ENCODE measurements at regions not wholly inside any gene's neighbourhood (a gene's known extent, or its start where the extent isn't known, plus 50 kb on each side); places are given as distances from the start of the nearest gene placed in this dataset.

- Histone ChIP-seq H3K27ac (ENCODE audit: low read depth, low read length, poor library complexity, severe bottlenecking) (no peak overlapping the region), H3K4me3 (ENCODE audit: low read depth, low read length, poor library complexity, severe bottlenecking) (no peak overlapping the region), H3K4me1 (ENCODE audit: insufficient read depth, low read length, poor library complexity, severe bottlenecking) (no peaks in the 10 kb centered on the region), H3K36me3 (ENCODE audit: insufficient read depth, low read length) (no peaks in the 10 kb centered on the region), H3K9me2 (ENCODE audit: insufficient read depth, low read length) (no peaks in the 10 kb centered on the region; the same call in 1 of the 2 replicates), H4K20me1 (ENCODE audit: insufficient read depth, low read length) (no peaks in the 10 kb centered on the region), H3K79me2 (ENCODE audit: insufficient read depth, low read depth, low read length) (no peaks in the 10 kb centered on the region), H3K4me2 (ENCODE audit: low read length) (no peak overlapping the region), H2AFZ (ENCODE audit: low read length) (no peak overlapping the region), H3K9me3 (ENCODE audit: low read length) (no peaks in the 10 kb centered on the region)
- ChIA-PET POLR2A (no interaction called here), CTCF (ENCODE audit: unreplicated experiment) (no interaction called here)
- BruUV-seq (replicated peaks) = no TSS peak
- intact Hi-C loops (cut with micrococcal nuclease; ENCODE audit: unreplicated experiment) = no loop called here
- no peak for TF ChIP-seq EZH2phosphoT487 (IDR thresholded peaks at IDR 0.05; ENCODE audit: borderline replicate concordance, low read depth, low read length)
- TF ChIP-seq, protein P1, sequence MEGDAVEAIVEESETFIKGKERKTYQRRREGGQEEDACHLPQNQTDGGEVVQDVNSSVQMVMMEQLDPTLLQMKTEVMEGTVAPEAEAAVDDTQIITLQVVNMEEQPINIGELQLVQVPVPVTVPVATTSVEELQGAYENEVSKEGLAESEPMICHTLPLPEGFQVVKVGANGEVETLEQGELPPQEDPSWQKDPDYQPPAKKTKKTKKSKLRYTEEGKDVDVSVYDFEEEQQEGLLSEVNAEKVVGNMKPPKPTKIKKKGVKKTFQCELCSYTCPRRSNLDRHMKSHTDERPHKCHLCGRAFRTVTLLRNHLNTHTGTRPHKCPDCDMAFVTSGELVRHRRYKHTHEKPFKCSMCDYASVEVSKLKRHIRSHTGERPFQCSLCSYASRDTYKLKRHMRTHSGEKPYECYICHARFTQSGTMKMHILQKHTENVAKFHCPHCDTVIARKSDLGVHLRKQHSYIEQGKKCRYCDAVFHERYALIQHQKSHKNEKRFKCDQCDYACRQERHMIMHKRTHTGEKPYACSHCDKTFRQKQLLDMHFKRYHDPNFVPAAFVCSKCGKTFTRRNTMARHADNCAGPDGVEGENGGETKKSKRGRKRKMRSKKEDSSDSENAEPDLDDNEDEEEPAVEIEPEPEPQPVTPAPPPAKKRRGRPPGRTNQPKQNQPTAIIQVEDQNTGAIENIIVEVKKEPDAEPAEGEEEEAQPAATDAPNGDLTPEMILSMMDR (conservative IDR thresholded peaks at IDR 0.05; ENCODE audit: low read length) = no peak
- no peak for DNase-seq (ENCODE audit: low spot score)
These were observed 244.6 kb downstream of the KIF4B start for GRCh38 chr5:155258161-155258560.

- no TSS peak for BruUV-seq (replicated peaks)
These were observed 246.1 kb downstream of the KIF4B start for GRCh38 chr5:155259648-155260047.

GRCh38 chr5:155260798-155261197, 247.2 kb downstream of the KIF4B start:
- no TSS peak for BruUV-seq (replicated peaks)
- H3K27ac ChIP-seq (ENCODE audit: low read depth, low read length, poor library complexity, severe bottlenecking) = no peak overlapping the region
- no peak overlapping the region for H3K4me3 ChIP-seq (ENCODE audit: low read depth, low read length, poor library complexity, severe bottlenecking)
- CTCF ChIA-PET (ENCODE audit: unreplicated experiment) = interaction anchor here (0.5 kb wide), 1 partner anchor 149 kb away, joined by 3 read pairs; no protein-coding TSS in a partner anchor
- no peaks in the 10 kb centered on the region for H3K79me2 ChIP-seq (ENCODE audit: insufficient read depth, low read depth, low read length)
- POLR2A ChIA-PET = interaction anchor here (1.1 kb wide), 1 partner anchor 12 kb away, joined by 3 read pairs; no protein-coding TSS in a partner anchor
- H3K9me2 ChIP-seq (ENCODE audit: insufficient read depth, low read length) = no peaks in the 10 kb centered on the region
- TF ChIP-seq EZH2phosphoT487 (IDR thresholded peaks at IDR 0.05; ENCODE audit: borderline replicate concordance, low read depth, low read length) = no peak
- TF ChIP-seq, protein P1 (conservative IDR thresholded peaks at IDR 0.05; ENCODE audit: low read length) = peak; percentile 56
- H3K4me1 ChIP-seq (ENCODE audit: insufficient read depth, low read length, poor library complexity, severe bottlenecking) = no peaks in the 10 kb centered on the region
- no peak overlapping the region for H2AFZ ChIP-seq (ENCODE audit: low read length)
- H3K4me2 ChIP-seq (ENCODE audit: low read length) = no peak overlapping the region
- H4K20me1 ChIP-seq (ENCODE audit: insufficient read depth, low read length) = no peaks in the 10 kb centered on the region
- no peaks in the 10 kb centered on the region for H3K36me3 ChIP-seq (ENCODE audit: insufficient read depth, low read length)
- intact Hi-C loops (cut with micrococcal nuclease; ENCODE audit: unreplicated experiment) = no loop called here
- no peaks in the 10 kb centered on the region for H3K9me3 ChIP-seq (ENCODE audit: low read length)
- DNase-seq (ENCODE audit: low spot score) = peak; percentile 35

More at GRCh38 chr5:155259648-155260047, 246.1 kb downstream of the KIF4B start:
- Histone ChIP-seq H3K27ac (ENCODE audit: low read depth, low read length, poor library complexity, severe bottlenecking) (no peak overlapping the region), H3K79me2 (ENCODE audit: insufficient read depth, low read depth, low read length) (no peaks in the 10 kb centered on the region), H2AFZ (ENCODE audit: low read length) (no peak overlapping the region), H3K4me3 (ENCODE audit: low read depth, low read length, poor library complexity, severe bottlenecking) (no peak overlapping the region), H3K4me1 (ENCODE audit: insufficient read depth, low read length, poor library complexity, severe bottlenecking) (no peaks in the 10 kb centered on the region), H3K4me2 (ENCODE audit: low read length) (no peak overlapping the region), H3K9me3 (ENCODE audit: low read length) (no peaks in the 10 kb centered on the region), H4K20me1 (ENCODE audit: insufficient read depth, low read length) (no peaks in the 10 kb centered on the region), H3K9me2 (ENCODE audit: insufficient read depth, low read length) (no peaks in the 10 kb centered on the region; the same call in 1 of the 2 replicates), H3K36me3 (ENCODE audit: insufficient read depth, low read length) (no peaks in the 10 kb centered on the region)
- ChIA-PET CTCF (ENCODE audit: unreplicated experiment) (no interaction called here), POLR2A (interaction anchor here (0.6 to 1.0 kb wide), 2 partner anchors 16 to 82 kb away, joined by 3 to 4 read pairs; no protein-coding TSS in a partner anchor)
- DNase-seq (ENCODE audit: low spot score) = no peak
- TF ChIP-seq, protein P1 (conservative IDR thresholded peaks at IDR 0.05; ENCODE audit: low read length) = no peak
- TF ChIP-seq EZH2phosphoT487 (IDR thresholded peaks at IDR 0.05; ENCODE audit: borderline replicate concordance, low read depth, low read length) = no peak
- intact Hi-C loops (cut with micrococcal nuclease; ENCODE audit: unreplicated experiment) = no loop called here
